ENCODE measurements at regions not wholly inside any gene's neighbourhood (a gene's known extent, or its start where the extent isn't known, plus 50 kb on each side); places are given as distances from the start of the nearest gene placed in this dataset.

- Mint-ChIP-seq H3K4me1 (ENCODE audit: low read depth in 2 of 2) (peaks cover 56 to 82% of the 10 kb centered on the region in 2 donors), H3K9me3 (no peaks in the 10 kb centered on the region), H3K27me3 (no peaks in the 10 kb centered on the region), H3K4me3 (peak overlapping the region; percentile 78 to 85), H3K27ac (peak overlapping the region; percentile 96 to 98), H3K36me3 (ENCODE audit: insufficient read depth) (peaks cover 10% of the 10 kb centered on the region)
- DNase-seq (peak; percentile 72 to 73 (median 72)), ATAC-seq (replicated peaks) (peak; percentile 82)
These were observed 72.8 kb downstream of the S1PR1 start for GRCh38 chr1:101309334-101310311.

GRCh38 chr1:101310506-101310905 is 73.7 kb downstream of the S1PR1 start:
- H3K36me3 Mint-ChIP-seq (ENCODE audit: insufficient read depth), result peaks cover 10% of the 10 kb centered on the region
- no peaks in the 10 kb centered on the region for H3K9me3 Mint-ChIP-seq
- H3K27me3 Mint-ChIP-seq, result no peaks in the 10 kb centered on the region
- H3K4me1 Mint-ChIP-seq (ENCODE audit: low read depth in 2 of 2), result peaks cover 55 to 81% of the 10 kb centered on the region in 2 donors
- ATAC-seq (replicated peaks), result no peak
- H3K27ac Mint-ChIP-seq, result peak overlapping the region; percentile 96 to 98
- no peak for DNase-seq
- peak overlapping the region; percentile 78 to 85 for H3K4me3 Mint-ChIP-seq

GRCh38 chr1:101311146-101311920 is 74.5 kb downstream of the S1PR1 start:
- H3K4me3 Mint-ChIP-seq, result peak overlapping the region; percentile 78 to 85
- no peaks in the 10 kb centered on the region for H3K27me3 Mint-ChIP-seq
- peaks cover 54 to 79% of the 10 kb centered on the region in 2 donors for H3K4me1 Mint-ChIP-seq (ENCODE audit: low read depth in 2 of 2)
- no peaks in the 10 kb centered on the region for H3K9me3 Mint-ChIP-seq
- H3K36me3 Mint-ChIP-seq (ENCODE audit: insufficient read depth), result peaks cover 10% of the 10 kb centered on the region
- DNase-seq, result no peak
- peak overlapping the region; percentile 96 to 98 for H3K27ac Mint-ChIP-seq
- no peak for ATAC-seq (replicated peaks)

- peak overlapping the region; percentile 78 to 85 for H3K4me3 Mint-ChIP-seq
- peaks cover 53 to 73% of the 10 kb centered on the region in 2 donors for H3K4me1 Mint-ChIP-seq (ENCODE audit: low read depth in 2 of 2)
- H3K27me3 Mint-ChIP-seq, result no peaks in the 10 kb centered on the region
- H3K9me3 Mint-ChIP-seq, result no peaks in the 10 kb centered on the region
- ATAC-seq (replicated peaks) (no peak), DNase-seq (no peak)
- peaks cover 10% of the 10 kb centered on the region for H3K36me3 Mint-ChIP-seq (ENCODE audit: insufficient read depth)
- H3K27ac Mint-ChIP-seq, result peak overlapping the region; percentile 96 to 98
These were observed 75.3 kb downstream of the S1PR1 start for GRCh38 chr1:101312147-101312546.

GRCh38 chr1:101313356-101313755 is 76.5 kb downstream of the S1PR1 start:
- peak overlapping the region in 1 of 2 donors; percentile 8 for H3K4me3 Mint-ChIP-seq
- H3K36me3 Mint-ChIP-seq (ENCODE audit: insufficient read depth), result peaks cover 8% of the 10 kb centered on the region
- peak overlapping the region; percentile 96 to 98 for H3K27ac Mint-ChIP-seq
- H3K27me3 Mint-ChIP-seq, result no peaks in the 10 kb centered on the region
- H3K4me1 Mint-ChIP-seq (ENCODE audit: low read depth in 2 of 2), result peaks cover 42 to 61% of the 10 kb centered on the region in 2 donors
- DNase-seq (no peak), ATAC-seq (replicated peaks) (no peak)
- no peaks in the 10 kb centered on the region for H3K9me3 Mint-ChIP-seq

GRCh38 chr1:101314244-101314643 is 77.4 kb downstream of the S1PR1 start:
- DNase-seq, result no peak
- peak overlapping the region in 1 of 2 donors; percentile 98 for H3K27ac Mint-ChIP-seq
- H3K27me3 Mint-ChIP-seq, result no peaks in the 10 kb centered on the region
- no peaks in the 10 kb centered on the region for H3K9me3 Mint-ChIP-seq
- H3K36me3 Mint-ChIP-seq (ENCODE audit: insufficient read depth), result peaks cover 4% of the 10 kb centered on the region
- no peak overlapping the region for H3K4me3 Mint-ChIP-seq
- H3K4me1 Mint-ChIP-seq (ENCODE audit: low read depth in 2 of 2), result peaks cover 35 to 55% of the 10 kb centered on the region in 2 donors
- ATAC-seq (replicated peaks), result no peak

GRCh38 chr1:101316256-101316655 is 79.4 kb downstream of the S1PR1 start:
- H3K4me1 Mint-ChIP-seq (ENCODE audit: low read depth in 2 of 2), result peaks cover 18 to 39% of the 10 kb centered on the region in 2 donors
- no peaks in the 10 kb centered on the region for H3K9me3 Mint-ChIP-seq
- H3K4me3 Mint-ChIP-seq, result no peak overlapping the region
- H3K36me3 Mint-ChIP-seq (ENCODE audit: insufficient read depth), result no peaks in the 10 kb centered on the region
- ATAC-seq (replicated peaks), result no peak
- H3K27me3 Mint-ChIP-seq, result no peaks in the 10 kb centered on the region
- no peak overlapping the region for H3K27ac Mint-ChIP-seq
- DNase-seq, result no peak

GRCh38 chr1:101316799-101317198 is 80.0 kb downstream of the S1PR1 start:
- H3K4me3 Mint-ChIP-seq, result no peak overlapping the region

GRCh38 chr1:101317590-101317989 is 80.8 kb downstream of the S1PR1 start:
- Mint-ChIP-seq H3K9me3 (no peaks in the 10 kb centered on the region), H3K27me3 (no peaks in the 10 kb centered on the region)
- no peak for DNase-seq

More at GRCh38 chr1:101316799-101317198, 80.0 kb downstream of the S1PR1 start:
- no peak for ATAC-seq (replicated peaks)
- H3K36me3 Mint-ChIP-seq (ENCODE audit: insufficient read depth), result no peaks in the 10 kb centered on the region
- no peak for DNase-seq
- no peaks in the 10 kb centered on the region for H3K9me3 Mint-ChIP-seq
- H3K27ac Mint-ChIP-seq, result no peak overlapping the region
- no peaks in the 10 kb centered on the region for H3K27me3 Mint-ChIP-seq
- peaks cover 16 to 39% of the 10 kb centered on the region in 2 donors for H3K4me1 Mint-ChIP-seq (ENCODE audit: low read depth in 2 of 2)

GRCh38 chr1:101323535-101323934 is 86.7 kb downstream of the S1PR1 start:
- H3K4me3 Mint-ChIP-seq, result no peak overlapping the region
- peaks cover 4 to 9% of the 10 kb centered on the region in 2 donors for H3K27me3 Mint-ChIP-seq
- no peak for ATAC-seq (replicated peaks)
- H3K27ac Mint-ChIP-seq, result no peak overlapping the region
- peaks cover 0 to 9% of the 10 kb centered on the region in 2 donors for H3K4me1 Mint-ChIP-seq (ENCODE audit: low read depth in 2 of 2)
- no peaks in the 10 kb centered on the region for H3K9me3 Mint-ChIP-seq
- no peaks in the 10 kb centered on the region for H3K36me3 Mint-ChIP-seq (ENCODE audit: insufficient read depth)
- no peak for DNase-seq

More at GRCh38 chr1:101317590-101317989, 80.8 kb downstream of the S1PR1 start:
- H3K27ac Mint-ChIP-seq, result no peak overlapping the region
- no peaks in the 10 kb centered on the region for H3K36me3 Mint-ChIP-seq (ENCODE audit: insufficient read depth)
- ATAC-seq (replicated peaks), result no peak
- peaks cover 8 to 31% of the 10 kb centered on the region in 2 donors for H3K4me1 Mint-ChIP-seq (ENCODE audit: low read depth in 2 of 2)
- H3K4me3 Mint-ChIP-seq, result no peak overlapping the region

- H3K27me3 Mint-ChIP-seq, result peaks cover 4 to 9% of the 10 kb centered on the region in 2 donors
- no peak for DNase-seq
- H3K4me3 Mint-ChIP-seq, result no peak overlapping the region
- H3K9me3 Mint-ChIP-seq, result no peaks in the 10 kb centered on the region
- ATAC-seq (replicated peaks), result no peak
- peaks cover 2 to 11% of the 10 kb centered on the region in 2 donors for H3K4me1 Mint-ChIP-seq (ENCODE audit: low read depth in 2 of 2)
- no peaks in the 10 kb centered on the region for H3K36me3 Mint-ChIP-seq (ENCODE audit: insufficient read depth)
- no peak overlapping the region for H3K27ac Mint-ChIP-seq
These were observed 88.3 kb downstream of the S1PR1 start for GRCh38 chr1:101325144-101325543.

GRCh38 chr1:101330427-101331130 is 93.8 kb downstream of the S1PR1 start:
- DNase-seq (no peak), ATAC-seq (replicated peaks) (no peak)
- Mint-ChIP-seq H3K4me3 (peak overlapping the region in 1 of 2 donors; percentile 47), H3K36me3 (ENCODE audit: insufficient read depth) (no peaks in the 10 kb centered on the region), H3K9me3 (peaks cover 4 to 9% of the 10 kb centered on the region in 2 donors), H3K4me1 (ENCODE audit: low read depth in 2 of 2) (peaks cover 14 to 31% of the 10 kb centered on the region in 2 donors), H3K27me3 (peaks cover 0 to 6% of the 10 kb centered on the region in 2 donors), H3K27ac (peak overlapping the region; percentile 4 to 88)

- Mint-ChIP-seq H3K9me3 (peaks cover 4 to 9% of the 10 kb centered on the region in 2 donors), H3K4me1 (ENCODE audit: low read depth in 2 of 2) (peaks cover 14 to 36% of the 10 kb centered on the region in 2 donors), H3K27me3 (no peaks in the 10 kb centered on the region), H3K4me3 (peak overlapping the region; percentile 4 to 47), H3K36me3 (ENCODE audit: insufficient read depth) (no peaks in the 10 kb centered on the region), H3K27ac (peak overlapping the region; percentile 4 to 88)
- DNase-seq, result no peak
- peak; percentile 39 for ATAC-seq (replicated peaks)
These were observed 95.0 kb downstream of the S1PR1 start for GRCh38 chr1:101331794-101332193.

Data from effector memory CD8-positive, alpha-beta T cell (primary cell).